SK-N-MC (cell line): ENCODE measurements at regions not wholly inside any gene's neighbourhood (a gene's known extent, or its start where the extent isn't known, plus 50 kb on each side); places are given as distances from the start of the nearest gene placed in this dataset.

Source experiments
- EZH2 ChIP-seq: fragments of 200-600 bp; sonication (generic); IDR thresholded peaks from one replicate; pipeline ENCODE4 v1.6.1; 2017; ENCODE audit warnings: antibody characterized with exemption
- FOXP2 ChIP-seq: optimal IDR thresholded peaks from 2 replicates; pipeline ENCODE3; 2011; ENCODE audit warnings: mild to moderate bottlenecking, moderate library complexity; ENCODE audit not compliant: insufficient read depth; ENCODE audit errors: extremely low read length, control extremely low read depth
- POLR2AphosphoS5 ChIP-seq: IDR thresholded peaks from 2 replicates; pipeline ENCODE4 v1.6.1; 2012; ENCODE audit warnings: mild to moderate bottlenecking, low read depth, low read length, borderline replicate concordance

DNA sequence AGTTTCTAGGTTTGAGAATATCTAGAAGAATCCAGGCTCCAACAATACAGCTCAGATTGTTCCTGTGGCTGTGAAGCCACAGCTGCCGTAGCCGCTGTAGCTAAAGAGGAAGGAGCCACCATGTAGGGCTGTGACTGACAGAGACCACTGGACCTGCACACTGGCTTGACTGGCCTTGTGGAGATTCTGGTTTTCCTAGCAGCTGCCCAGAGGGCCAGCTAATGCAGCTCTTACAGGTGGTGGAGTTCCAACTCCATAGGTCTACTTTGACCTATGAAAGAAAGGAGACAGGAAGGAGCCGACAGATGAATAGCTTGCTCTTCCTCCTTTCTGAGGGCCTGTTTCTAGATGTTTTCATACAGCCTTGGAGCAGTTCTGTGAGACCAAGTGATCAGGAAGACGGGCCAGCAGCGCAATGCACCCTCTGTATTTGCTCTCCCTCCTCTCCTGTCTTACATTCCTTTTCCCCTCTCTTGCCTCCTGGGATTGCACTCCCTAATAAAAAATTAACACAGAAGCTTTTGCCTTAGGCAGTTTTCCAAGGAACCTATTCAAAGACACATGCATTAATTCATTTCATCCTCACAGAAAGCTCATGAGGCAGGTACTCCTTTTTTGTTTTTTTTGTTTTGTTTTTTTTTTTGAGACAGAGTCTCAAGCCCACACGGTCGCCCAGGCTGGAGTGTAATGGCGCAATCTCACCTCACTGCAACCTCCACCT is 51.8 kb upstream of the MYB start:
- no peak for TF ChIP-seq EZH2
- no peak for TF ChIP-seq POLR2AphosphoS5
- TF ChIP-seq FOXP2, result no peak
